CD4-positive, alpha-beta T cell treated with Interleukin-15 for 1 hour (primary cell): ENCODE measurements at regions not wholly inside any gene's neighbourhood (a gene's known extent, or its start where the extent isn't known, plus 50 kb on each side); places are given as distances from the start of the nearest gene placed in this dataset.
"Not testable (repeated sequence)": the region's sequence is repeated elsewhere in the genome, so short reads cannot be mapped to it uniquely, and the experiment has no call there.

Source experiments
- DNase-seq: peaks from one replicate; pipeline ENCODE4 v3.0.0-alpha.2; 2020

DNA sequence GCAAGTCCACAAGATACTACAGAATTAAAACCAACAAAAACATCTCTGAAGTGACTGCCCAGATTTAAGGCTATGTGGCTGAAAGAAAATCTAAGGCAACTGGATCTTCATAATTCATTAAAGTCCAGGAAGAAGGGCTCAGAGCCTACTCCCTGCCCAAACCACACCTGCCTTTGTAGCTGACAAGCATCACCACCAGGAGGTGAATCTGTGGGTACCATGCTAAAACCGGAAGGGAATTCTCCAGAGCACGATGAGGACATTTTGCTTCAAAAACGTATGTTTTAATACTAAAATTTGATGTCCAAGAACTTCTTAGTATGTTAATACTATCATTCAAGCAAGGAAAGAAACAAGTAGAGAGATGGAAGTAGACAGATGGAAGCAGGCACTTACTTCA is 495.9 kb upstream of the NECTIN3 start:
- no peak for DNase-seq

DNA sequence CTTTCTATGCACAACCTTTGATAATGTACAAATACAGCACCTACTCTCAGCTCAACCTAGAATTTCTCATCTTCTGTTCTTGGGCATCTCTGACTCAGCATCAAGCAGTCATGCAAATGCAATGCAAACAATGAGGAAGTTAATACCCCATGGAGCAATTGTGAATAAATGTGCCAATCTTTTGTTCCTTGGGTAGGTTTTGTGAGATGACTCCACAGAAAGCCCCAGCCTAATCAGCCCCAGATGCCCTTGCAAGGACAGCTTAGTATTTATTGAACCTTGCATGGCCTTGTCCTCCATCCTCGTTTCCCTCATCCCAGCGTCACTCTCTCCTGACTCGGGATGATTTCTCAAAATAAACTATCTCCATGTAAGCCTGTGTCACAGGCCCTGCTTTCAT is 494.7 kb upstream of the NECTIN3 start:
- DNase-seq, result no peak

DNA sequence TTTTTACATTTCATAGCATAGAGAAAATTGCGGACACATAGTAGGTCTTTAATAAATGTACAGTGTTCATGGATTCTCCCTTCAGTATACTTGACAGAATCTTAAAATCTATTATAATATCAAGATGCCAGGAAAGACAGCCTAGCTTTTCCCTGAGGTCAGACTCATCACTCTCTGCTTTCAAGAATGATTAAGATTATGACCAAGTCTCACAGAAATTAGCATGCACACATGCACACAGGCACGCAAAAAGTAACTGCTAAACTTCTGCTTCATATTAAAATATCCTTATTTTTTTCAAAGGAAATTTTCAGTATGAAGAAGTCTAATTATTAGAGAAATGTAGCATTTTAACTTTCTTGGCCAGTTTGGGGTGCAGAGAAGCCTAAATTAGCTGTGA is 493.8 kb upstream of the NECTIN3 start:
- no peak for DNase-seq

DNA sequence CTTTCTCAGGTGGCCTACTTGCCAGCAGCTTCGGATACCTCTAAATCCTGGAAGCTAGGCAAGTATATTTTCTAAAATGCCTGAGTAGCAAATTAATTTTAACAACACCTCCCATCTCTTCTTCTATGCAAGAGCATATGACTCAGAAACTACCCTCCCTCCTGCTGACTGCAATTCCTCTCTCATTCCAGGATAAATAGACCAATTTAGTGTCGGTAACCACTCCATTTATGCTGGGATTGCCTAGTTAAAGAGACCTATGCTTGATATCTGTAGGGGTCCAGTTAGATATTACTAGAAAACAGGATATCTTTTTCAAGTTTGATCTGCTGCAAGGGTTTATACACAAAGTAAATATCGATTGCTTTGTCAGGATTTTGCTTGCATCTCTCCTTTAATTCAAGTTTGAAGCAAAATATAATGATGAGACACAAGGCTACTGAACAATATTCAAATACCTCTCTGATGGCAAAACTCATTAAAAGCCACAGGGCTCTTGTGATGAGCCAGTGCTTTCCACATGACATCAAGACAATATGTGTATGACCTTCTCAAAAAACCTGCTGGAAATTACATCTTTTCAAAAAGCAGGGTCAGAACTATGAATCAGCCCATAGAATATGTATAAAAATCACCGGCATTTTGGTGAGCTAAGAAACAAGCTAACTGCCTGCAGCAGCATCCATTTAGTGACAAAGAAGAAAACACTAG is 491.6 kb upstream of the NECTIN3 start:
- no peak for DNase-seq

DNA sequence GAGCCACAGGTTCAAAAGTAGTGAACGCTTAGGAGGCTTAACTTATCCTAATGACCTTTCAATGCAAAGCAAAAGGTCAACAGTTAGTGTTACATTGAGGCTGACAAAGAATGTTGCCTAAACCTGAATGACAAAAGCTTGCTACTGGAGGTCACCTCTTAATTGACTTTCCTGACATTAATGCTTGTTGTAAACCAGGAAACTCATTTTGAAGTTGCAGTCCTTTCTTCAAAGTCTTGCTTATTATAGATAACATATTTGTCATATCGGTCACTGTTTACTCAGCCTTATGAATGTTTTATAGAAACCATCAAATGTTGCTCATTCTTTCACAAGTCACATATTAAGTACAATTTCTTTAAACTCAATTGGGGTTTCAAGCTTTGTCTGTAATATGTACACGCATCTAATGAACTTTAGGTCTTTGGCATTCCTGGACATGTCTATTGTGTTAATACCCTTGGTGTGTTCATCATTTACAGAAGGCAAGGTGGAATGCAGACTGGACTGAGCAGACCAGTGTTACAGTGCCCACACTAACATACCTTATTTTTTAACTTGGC is 488.2 kb upstream of the NECTIN3 start:
- no peak for DNase-seq

DNA sequence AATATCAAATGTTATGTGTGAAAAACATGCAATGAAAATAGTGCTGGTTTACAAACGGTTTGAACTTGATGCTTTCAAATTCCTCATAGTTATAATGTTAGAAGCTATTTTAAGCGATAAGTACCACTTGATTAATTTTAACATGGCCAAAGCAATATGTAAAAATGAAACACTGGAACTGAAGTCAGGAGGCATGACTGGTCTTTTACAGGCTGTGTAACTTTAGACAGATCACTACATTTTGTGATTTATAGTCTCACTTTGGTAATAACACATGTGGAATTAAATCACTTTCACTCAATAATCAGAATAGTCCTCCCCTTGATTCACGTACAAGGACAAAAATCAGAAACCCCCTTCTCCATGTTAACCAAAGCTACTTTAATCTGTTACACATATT is 482.7 kb upstream of the NECTIN3 start:
- DNase-seq, result no peak

DNA sequence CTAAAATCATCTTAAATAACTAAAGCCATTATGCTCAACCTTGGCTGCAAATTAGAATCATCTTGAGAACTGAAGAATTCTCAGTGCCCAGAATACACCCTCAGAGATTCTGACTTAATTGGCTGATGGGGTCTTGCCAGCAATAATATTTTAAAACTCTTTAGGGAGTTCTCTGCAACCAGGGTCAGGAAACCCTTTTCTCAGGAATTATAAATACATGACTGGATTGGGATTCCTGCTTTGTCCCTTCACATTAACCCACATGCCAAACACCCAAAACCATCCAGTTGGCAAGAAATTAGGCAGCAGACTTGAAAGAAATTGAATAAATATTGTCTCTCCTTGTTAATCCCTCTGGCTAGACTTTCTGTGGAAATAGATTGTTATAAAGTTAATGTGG is 482.3 kb upstream of the NECTIN3 start:
- DNase-seq, result no peak

DNA sequence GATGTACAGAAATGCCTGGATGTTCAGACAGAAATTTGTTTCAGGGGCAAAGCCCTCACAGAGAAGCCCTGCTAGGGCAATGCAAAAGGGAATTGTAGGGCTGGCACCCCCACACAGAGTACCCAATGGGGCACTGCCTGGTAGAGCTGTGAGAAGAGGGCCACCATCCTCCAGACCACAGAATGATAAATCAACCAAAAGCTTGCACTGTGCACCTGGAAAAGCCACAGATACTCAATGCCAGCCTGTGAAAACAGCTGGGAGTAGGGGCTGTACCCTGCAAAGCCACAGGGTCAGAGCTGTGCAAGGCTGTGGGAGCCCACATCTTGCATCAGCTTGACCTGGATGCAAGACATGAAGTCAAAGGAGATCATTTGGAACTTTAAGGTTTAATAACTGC is 477.9 kb upstream of the NECTIN3 start:
- DNase-seq, result no peak

DNA sequence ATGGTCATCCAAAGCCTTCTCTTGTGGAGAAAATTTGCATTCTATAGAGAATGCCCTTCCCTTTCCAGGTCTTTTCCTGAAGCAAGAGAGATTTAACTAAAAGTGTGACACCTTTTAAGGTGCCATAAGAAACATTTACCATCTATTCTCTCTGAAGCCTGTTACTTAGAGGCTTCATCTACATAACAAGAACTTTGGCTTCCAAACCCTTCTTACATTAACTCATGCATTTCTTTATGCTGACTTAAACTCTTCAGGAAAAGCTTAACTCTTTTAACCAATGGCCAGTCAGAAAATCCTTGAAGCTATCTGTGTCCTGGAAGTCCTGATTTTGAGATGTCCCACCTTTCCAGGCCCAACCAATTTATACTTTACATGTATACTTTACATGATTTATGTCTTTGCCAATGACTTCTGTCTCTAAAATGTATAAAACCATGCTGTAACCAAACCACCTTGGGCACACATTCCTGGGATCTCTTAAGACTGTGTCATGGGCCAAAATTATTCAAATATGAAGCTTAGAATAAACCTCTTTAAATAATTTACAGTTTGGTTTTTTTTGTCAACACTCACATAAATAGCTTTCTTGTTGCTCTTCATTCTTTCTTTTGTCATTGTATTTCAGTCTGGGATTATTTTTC is 472.6 kb upstream of the NECTIN3 start:
- DNase-seq, result no peak

DNA sequence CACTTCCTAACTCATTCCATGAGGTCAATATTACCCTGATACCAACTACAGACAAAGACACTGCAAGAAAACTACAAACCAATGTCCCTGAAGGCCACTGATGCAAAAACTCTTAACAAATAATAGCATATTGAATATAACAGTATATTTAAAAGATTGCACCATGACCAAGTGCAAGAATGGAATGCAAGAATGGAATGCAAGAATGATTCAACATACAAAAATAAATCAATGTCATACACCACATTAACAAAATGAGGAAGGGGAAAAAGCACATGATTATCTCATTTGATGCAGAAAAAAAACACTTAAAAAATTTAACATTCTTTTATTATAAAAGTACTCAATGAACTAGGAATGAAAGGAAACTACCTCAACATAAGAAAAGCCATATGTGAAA is 463.1 kb upstream of the NECTIN3 start:
- DNase-seq, result no peak

DNA sequence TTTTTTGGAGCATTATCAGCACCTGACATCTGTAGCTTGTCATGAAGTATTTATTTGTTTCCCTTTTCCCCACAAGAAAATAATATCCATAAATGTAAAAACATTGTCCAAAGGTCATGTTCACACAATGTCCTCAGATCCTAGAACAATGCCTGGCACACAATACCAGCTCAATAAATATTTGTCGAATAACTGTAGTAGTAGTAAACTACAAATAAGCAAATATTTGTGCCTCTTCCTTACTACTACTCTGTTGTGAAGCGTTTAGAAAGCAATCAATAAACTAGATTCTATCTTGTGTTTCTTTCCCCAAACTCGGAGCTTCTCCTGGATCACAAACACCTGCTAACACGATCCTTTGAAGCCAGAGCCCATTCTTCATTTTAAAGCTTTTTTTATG is 459.6 kb upstream of the NECTIN3 start:
- DNase-seq, result no peak

DNA sequence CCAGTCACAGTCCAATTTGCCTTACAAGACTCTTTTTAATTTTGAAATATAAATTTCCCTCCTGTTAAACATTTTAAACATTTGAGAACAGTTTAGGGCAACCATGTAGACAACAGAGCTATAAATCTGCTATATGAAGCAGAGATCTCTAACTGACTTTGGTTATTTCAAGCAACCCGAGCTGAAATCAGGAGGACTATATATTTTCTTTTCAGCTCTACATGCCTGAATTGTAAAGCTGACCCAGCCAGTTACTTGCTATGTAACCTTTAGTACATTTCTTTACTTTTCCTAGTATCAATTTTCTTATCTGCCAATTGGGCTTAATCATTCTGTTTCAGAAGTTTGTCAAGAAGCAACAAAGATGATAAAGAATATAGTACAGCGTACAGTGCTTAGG is 457.4 kb upstream of the NECTIN3 start:
- no peak for DNase-seq

DNA sequence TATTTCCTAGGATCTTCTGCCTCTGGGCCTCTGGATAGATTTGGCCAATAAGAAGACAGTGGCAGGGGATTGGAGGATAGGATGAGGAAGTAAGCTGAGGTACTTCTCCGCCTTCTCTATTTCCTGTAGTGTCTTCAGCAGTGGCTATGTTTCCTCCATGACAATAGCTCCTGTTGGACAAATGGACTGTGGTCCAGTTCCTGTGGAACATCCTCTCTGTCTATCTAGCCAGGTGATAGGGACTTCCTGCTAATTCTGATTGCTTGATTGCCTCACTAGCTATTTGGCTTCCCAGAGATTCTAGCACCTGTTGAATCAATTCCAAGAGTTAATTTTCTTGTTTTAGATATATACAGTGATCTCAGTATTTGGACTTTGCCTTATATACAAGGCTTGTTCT is 456.2 kb upstream of the NECTIN3 start:
- DNase-seq, result no peak

DNA sequence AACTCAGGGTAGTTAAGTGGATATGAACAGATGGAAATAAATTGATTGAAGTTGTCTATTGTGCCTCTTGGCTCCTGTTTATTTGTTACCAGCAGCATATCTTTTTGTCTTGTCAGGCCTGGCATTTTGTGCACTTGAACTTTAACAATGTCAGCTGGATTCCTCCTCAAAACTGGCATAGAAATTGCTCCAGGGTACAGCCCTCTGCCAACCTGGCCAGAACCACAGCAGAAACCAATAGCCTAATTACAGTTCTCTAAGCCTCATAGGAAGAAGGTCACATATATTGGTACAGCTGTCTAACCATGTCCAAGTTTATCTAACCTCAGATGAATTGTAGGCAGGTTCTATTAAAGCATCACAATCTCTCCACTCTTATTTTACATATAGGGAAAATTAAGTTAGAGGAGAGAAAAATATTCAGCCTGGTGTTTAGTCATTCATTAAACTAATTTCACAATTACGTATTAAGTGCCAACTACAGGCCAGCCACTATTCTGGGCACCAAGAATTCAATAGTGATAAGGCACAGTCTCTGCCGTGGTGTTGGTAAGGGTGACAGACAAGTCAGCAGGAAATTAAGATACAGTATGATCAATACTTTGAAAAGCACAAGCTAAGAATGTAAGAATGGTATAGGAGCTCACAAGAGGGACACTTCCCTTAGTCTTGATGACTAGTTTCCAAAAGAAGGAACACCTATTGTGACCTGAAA is 452.9 kb upstream of the NECTIN3 start:
- DNase-seq, result no peak

DNA sequence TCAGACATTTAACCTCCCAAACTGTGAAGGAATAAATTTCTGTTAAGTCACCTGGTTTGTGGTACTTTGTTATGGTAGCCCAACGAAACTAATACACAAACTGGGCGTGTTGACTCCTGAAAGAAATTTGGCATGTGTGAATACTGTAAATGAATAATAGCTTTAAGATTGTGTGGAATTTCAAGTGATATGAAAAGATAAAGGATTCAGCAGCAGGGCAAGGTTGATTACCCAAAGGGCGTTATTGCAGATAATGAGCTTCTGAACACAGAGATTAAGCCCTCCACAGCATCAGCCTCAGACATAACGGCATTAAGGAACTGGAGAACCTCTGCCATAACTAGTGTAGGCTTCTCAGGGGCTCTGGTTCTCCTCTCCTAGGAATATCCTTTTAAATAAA is 451.5 kb upstream of the NECTIN3 start:
- no peak for DNase-seq

DNA sequence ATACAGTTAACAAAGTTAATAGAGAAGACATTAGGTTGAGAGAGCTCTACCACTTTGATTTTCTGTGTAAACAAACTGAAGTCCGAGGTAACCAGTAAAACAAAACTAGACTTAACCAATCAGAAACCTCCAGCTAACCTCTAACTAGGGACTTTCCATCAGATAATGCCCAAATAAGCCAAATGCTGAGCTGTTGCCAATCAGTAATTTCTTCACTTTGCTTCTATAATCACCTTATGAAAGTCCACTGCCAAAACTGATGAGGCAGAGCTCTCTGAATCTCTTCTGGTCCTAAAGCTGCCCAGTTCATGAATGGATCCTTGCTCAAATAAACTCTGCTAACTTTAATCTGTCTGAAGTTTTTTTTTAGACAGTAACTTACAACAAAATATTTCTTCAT is 448.0 kb upstream of the NECTIN3 start:
- no peak for DNase-seq

DNA sequence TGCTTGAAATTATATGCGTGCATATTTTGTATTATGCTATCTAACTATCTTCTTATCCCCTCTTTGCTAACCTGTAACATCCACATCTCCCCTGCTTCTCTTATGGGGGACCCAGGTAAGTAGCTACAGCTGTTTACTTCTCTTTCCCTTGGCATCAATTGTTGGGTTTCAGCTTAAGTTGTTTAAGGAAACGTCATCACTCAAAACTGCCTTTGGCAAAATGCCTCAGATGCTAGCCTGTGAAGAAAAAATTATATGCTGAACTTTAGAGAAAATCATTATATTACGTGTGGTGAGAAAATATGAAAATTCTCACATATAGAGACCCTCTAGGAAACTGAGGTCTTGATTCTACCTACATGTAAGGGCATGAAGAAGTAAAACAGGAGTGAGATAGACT is 447.0 kb upstream of the NECTIN3 start:
- DNase-seq, result no peak

DNA sequence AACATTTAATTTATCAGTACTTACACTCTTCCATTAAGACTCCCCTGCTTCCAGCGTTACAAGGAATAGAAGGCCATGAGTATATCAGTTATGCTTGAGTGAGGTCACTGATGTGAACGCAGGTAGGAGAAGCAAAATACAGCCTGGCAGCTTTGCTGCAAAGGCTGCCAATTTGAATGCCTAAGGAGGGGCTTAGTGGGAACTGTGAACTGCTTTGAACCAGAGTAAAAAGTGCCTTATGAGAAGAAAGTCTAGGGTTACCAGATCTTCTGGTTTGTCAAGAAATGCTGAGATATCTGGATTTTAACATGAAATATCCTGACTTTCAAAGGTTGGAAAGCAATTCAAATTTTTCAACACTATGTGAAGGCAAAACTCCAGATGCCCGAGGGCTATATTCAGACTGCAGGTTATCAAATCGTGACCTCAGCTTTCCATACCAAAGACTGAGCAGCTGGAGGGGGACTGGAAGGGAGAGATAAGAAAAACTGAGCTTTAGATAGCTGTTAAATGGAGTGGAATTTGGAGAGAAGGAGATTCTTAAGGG is 446.3 kb upstream of the NECTIN3 start:
- DNase-seq, result no peak

DNA sequence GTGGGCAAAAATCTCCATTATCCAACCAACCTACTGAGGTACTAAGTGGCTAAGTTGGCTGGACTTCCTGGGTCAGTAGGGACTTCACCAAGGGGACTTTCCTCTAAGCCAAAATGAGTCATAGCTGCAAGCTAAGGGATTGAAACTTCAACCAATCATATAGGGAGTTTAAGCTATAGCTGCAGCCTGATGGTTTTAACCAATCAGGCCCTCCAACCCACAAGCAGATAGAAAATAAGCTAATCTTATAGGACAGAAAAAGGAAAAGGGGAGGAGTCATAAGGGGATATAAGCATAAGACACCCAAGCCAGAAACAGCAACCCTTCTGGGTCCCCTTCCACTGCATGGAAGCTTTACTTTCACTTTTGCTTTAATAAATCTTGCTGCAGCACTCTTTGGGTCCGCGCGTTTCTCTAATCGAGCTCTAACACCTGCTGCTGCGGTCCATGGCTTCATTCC is 444.9 kb upstream of the NECTIN3 start:
- DNase-seq, result not testable (repeated sequence)

DNA sequence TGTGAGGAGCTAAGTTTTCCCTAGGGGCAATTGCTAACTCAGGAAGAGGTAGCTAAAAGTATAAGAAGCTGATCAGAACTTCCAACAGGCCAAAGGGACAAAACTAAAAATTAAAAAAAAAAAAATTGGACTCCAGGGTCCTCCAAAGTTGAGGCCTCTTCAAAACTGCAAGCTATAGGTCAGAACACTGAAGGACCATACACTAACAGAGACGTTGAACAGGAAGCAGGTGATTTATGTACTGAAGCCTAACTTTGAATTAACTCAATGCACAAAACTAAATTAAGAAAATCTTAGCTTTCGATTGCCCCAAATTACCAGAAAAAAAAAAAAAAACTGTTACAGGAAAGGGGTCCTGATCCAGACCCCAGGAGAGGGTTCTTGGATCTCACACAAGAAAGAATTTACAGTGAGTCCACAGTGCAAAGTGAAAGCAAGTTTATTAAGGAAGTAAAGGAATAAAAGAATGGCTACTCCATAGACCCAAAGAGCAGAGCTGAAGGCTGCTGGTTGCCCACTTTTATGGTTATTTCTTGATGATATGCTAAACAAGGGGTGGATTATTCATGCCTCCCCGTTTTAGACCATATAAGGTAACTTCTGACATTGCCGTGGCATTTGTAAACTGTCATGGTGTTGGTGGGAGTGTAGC is 442.8 kb upstream of the NECTIN3 start:
- no peak for DNase-seq

DNA sequence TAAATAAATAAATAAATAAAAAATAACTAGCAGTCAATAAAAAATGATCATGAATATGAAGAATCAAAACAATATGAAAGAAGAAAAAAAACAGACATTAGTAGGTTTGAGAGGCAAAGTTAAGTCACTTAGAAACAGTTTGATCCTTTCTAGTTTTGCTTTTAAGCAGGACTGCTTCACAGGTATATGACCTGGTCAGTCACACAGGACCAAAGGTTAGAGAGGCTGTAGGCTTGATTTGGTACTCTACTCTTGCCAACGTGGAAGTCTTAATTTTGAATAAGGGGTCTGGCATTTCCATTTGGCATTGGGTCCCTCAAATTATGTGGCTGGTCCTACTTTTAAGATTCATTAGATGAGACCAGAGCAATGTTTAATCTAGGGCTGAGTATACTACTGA is 441.7 kb upstream of the NECTIN3 start:
- no peak for DNase-seq

DNA sequence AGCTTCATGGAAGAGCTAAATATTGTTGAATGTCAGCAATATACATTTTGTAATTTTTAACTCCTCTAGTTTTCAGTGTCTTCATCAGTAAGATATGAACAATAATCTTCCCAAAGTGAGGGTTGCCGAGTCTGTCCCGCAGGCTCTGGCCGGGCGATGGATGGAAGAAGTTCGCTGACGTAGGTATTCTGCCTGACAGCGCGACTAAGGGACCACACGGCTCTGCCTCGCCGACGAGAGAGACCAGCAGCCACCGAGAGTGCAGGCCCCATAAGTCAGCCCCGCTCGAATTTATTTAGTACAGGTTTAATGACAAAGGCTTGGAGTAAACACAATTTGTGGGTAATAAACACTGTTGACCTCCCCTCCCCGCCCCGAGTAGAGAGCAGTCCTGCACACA is 427.4 kb upstream of the NECTIN3 start:
- no peak for DNase-seq

DNA sequence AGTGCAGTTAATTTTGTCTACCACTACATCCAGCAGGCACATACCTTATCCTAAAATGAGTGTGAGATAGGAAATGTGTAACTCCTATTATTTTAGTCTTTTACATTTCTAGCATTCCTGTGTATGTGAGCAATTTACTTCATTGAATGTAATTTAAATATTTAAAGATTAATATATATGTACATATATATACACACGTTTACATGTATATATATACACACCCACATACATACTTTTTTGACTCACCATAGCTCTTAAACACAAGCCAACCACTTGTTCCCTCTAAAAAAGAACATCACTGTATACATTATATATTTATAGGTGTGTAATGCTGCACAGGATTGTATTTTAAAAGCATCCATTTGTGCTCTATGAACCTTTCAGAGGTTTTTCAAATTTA is 425.6 kb upstream of the NECTIN3 start:
- no peak for DNase-seq
